HG03064 (cell line): ENCODE measurements at regions not wholly inside any gene's neighbourhood (a gene's known extent, or its start where the extent isn't known, plus 50 kb on each side); places are given as distances from the start of the nearest gene placed in this dataset.

ENCODE experiments used
- ATAC-seq: cut with Tn5 transposase; IDR thresholded peaks from one replicate; pipeline ENCODE4 v1.9.1; 2021; ENCODE audit warnings: low read depth; ENCODE audit not compliant: unreplicated experiment

DNA sequence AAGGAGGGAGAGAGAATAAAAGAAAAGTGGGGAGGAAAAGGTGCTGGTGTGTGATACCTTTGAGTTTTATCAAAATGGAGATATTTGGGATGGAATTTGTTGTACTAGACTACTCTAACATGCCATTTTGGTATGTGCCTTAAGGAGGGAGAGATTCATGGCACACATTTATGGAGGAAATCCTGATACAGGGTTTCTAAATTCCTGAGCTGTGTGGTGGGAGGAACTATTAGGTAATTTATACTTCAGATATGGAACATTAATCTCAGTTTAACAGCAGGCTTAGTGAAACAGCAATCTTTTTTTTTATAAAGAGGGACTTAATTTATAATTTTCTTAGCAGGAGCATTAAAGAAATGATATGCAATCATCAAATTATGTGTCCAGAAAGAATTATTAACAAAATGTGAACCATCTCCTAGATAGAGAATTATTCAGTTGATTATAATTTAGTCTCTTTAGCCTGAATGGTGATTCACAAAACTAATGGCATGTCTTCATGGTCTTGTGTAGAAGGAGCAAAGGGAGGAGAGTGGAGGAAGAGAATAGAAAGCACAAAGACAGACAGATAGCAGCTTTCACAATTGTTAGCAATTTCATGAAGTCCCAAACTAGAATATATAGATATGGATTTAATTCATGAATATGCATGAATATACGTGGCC lies 301.6 kb downstream of the HLX start:
- no peak for ATAC-seq

DNA sequence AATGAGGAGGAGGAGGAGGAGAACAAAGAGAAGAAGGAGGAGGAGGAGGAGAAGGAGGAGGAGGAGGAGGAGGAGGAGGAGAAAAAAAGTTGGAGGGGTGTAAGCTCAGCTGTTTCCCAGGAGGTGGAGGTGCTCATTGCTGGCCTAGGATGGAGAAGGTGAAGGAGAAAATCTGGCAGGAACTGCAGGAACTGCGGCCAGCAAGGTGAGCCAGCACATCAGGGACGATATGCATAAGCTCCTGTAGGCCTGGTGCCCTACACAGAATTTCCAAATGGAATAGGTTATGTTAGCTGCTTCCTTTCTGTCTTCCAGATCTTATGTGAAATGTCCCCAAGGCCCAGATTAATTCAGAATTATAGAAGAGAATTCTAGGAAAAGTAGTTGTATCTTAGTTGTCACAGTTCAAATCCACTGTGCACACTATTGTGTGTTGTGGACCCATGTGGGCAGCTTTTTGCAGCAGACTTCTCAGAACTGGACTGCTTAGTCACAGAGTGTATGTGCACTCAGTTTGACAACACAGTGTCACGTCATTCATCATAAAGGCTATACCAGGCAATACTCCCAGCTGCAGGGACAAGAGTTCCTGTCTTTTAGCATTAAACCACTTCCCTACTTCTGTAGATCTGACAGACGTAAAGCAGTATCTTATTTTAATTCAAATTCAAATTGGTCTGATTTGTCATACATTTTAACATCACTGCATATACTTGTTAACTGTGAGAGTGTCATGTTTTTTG lies 303.7 kb downstream of the HLX start:
- ATAC-seq = no peak

DNA sequence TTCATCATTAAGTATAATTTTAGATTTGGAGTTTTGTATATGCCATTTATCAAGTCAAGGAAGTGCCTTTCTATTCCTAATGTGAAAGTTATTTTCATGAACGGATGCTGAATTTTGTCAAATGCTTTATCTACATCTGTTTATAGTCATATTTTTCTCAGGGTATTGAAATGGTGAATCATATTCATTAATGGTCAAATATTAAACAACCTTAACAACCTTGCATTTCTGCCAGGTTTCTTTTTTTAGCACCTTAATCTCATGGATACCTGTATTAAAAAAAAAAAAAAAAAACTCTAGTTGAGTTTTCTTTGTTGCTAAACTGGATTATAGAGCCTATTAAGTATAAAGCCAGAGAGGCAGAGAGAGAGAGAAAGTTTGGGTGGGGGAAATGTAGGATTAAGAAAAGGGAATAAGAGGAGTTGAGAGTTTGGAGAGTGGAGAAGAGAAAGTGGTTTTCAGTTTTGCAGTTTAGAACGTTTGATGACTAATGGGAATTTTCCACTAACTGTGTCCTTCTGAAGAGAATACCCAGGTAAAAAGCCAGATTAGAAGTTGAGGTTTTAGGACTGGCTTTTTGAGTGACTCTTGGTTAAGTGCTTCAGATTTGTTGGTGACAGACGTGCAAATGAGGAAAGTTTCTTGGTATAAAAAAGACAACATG lies 305.0 kb downstream of the HLX start:
- ATAC-seq = no peak

DNA sequence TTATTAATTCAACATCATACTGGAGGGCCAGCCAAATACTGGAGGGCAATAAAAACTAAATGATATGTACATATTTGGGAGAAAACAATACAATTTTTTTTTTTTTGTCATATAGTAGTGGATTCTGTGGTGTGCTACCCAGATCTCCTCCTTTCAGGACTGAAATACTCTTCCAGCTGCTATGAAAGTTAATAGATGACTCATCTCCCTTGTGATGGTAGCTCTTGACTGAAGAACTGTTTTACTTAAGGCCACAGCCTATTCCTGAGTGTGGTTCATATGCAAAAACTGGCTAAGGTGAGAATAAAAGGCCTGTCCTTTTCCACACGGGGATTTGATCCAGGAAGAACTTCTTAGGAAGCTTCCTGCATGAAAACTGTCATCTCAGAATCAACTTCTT lies 307.9 kb downstream of the HLX start:
- no peak for ATAC-seq

DNA sequence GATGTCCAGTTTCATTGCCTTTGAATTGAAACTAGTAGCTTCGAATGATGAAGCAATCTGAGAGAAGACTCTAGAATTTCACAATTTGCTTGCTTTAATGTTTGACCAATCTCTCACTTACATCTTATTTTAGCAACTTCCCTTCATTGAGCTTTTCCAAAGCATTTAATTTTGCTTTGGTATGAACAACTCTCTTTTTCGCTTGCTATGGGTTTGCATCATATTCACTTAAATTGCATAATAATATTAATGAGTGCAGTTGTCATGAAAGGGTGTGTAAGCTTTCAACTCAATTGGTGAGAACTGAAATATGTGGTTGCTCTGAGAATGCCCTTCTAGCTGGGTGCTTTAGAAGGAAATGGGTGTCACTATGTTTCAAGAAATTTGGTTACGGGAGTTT lies 309.2 kb downstream of the HLX start:
- ATAC-seq = no peak

DNA sequence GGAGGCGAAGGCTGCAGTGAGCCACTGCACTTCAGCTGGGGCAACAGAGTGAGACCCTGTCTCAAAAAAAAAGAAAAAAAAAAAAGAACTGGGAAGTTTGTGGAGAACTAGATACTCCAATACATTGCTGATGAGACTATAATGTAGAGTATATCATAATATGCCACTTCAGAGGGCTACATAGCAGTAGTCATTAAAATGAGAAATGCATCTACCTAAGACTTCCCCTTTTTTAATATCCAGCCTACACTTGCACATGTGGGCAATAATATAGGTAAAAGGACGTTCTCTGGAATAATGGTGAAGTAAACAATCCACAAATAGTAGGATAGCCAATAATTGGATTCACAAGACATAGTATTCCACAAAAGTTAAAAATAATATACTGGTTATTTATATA lies 311.0 kb downstream of the HLX start:
- no peak for ATAC-seq

GRCh38 chr1:221192055-221192454 lies 312.8 kb downstream of the HLX start:
- ATAC-seq = no peak

- ATAC-seq = no peak
Measured at GRCh38 chr1:221200464-221200863, 321.2 kb downstream of the HLX start.

DNA sequence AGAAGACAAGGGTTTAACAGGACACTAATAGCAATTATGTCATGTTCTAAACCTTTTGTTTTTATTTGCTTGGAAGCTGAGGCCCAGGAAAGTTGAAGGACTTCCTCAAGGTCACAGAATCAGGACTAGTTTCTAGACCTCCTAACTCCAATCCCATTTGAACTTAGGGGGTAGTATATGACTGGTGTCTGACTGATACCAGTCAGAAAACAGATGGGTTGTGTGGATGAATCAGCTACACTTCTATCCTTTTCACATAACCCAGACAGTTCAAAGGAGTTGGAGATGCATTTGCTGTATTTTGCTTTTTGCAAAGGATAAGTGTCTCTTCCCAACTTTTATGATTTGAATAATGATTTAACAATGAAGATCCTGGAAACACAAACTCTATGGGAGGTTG lies 322.5 kb downstream of the HLX start:
- ATAC-seq = no peak

DNA sequence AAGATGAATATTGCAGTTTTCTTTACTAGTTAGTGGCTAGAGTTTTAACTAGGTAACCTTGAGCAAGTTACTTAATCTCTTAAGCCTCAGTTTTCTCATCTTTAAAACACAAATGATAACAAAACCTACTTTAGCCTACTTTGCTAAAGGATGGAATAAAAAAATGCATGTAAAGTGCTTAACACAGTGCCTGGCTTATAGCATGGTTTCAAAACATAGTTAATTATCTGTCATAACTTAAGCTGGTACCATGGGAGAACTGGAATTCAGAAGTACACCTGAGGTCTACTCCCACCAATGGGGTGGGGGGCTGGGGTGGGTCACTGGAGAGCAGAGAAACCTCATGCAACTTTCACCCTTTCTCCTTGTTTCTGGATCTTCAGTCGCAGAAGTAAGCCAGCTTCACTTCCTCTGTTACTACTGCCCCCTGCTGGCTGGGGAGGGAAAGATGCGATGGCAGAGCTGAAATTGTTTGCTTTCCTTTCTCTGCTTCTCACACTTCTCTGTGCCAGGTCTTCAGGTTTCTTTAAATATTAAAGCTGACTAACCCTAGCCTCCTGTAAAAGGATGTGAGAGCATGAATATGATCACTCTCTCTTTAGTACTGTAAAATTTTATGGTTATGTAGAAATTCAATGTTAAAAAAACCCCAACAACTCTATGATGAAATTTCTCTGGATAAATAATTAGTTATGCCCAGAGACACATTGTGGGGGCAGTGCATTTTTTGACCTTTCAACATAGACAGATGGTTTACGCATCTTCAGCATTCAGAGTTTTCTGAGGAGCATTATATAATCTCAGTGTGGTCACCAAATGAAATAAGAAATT lies 324.2 kb downstream of the HLX start:
- ATAC-seq = no peak

GRCh38 chr1:221204055-221204833 lies 325.0 kb downstream of the HLX start:
- ATAC-seq = no peak

GRCh38 chr1:221206076-221206475 lies 326.8 kb downstream of the HLX start:
- ATAC-seq = no peak

DNA sequence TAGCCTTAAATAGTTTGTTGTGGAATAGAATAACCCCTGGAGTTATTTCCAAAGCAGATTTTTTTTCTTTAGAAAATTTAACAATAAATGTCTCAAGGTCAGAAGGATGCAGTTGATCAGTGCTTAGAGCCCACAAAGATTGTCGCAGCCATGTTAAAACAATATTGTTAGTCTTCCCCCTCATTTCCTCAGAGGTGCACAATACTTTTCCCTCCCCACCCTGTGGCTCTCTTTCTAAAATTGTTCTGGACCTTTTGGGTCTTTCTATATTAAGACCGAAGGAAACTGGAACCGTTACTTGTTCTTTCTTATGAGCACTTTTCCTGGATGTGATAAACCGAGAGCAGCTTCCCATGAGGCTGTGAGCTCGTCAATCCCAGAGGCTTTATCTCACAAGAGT lies 333.7 kb downstream of the HLX start:
- ATAC-seq = no peak

DNA sequence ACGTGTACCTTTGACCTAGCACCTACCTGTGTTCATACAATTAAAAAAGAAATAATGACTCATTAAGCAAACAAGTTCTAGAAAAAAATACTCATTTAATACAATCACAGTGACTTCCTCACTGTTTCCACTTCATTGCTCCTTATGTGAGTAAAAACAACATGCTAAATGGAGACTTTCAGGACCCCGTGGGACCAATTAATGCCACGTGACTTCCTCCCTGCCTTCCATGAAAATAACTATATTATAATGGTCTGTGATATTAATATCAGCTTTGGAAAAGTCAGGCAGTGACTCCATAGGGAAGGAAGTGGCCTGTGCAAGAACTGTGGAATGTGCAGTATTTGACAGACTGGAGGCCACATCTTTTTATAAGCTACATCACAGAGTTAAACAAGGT lies 337.8 kb downstream of the HLX start:
- ATAC-seq = no peak

GRCh38 chr1:221223281-221223680 lies 344.0 kb downstream of the HLX start:
- ATAC-seq = no peak

GRCh38 chr1:221227460-221227859 lies 348.2 kb downstream of the HLX start:
- ATAC-seq = no peak

GRCh38 chr1:221227872-221228337 lies 348.7 kb downstream of the HLX start:
- ATAC-seq = no peak

- ATAC-seq = no peak
Measured at GRCh38 chr1:221228594-221228993, 349.4 kb downstream of the HLX start.

DNA sequence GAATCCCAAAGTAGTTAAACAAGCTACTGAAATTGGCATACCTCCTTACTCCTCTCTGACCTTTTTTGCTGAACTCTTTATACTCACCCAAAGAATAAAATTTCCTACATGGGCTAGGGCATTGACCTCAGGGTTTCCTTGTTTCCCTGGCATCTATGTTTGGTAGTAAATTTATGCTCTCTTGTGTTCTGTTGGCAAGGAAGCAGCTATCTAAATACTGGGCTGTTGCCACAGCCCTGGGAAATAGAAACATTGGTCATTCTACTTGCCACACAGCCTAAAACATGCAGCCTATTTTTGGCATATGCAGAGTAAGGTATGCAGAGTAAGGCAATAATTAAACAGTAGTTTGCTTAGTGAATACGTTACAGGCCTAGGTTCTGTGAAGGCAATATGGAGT lies 351.4 kb downstream of the HLX start:
- ATAC-seq = no peak

DNA sequence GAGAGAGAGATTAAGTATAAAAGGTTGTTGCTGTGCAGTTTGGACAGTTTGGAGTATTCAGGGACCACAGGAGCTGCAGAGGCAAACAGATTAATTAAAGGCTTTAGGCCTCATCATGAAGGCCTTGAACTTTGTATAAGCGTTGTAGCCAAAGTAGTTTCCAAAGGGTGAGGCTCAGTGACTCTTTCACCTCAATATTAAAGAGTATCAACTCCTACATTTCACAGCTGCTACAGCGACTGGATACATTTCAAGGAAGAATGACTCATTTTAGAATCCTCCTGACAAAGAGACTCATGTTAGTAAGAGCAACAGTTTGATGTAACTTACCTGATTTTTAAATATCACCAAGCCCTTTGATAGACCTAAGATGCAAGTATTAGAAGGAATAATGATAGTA lies 355.5 kb downstream of the HLX start:
- ATAC-seq = no peak
